KMS-11 (cell line): ENCODE measurements at regions not wholly inside any gene's neighbourhood (a gene's known extent, or its start where the extent isn't known, plus 50 kb on each side); places are given as distances from the start of the nearest gene placed in this dataset.

Experiments
- H2AFZ ChIP-seq: fragments of 200-600 bp; sonication (generic); 2 replicates; pipeline ENCODE4 v1.6.1; 2016; ENCODE audit warnings: antibody characterized with exemption, mixed run types, low read depth
- H3K27ac ChIP-seq: fragments of 200-600 bp; sonication (generic); 2 replicates; pipeline ENCODE4 v1.6.1; 2016; ENCODE audit warnings: mild to moderate bottlenecking, mixed run types
- H3K27me3 ChIP-seq: fragments of 200-600 bp; sonication (generic); 2 replicates; pipeline ENCODE4 v1.6.1; 2017; ENCODE audit warnings: mild to moderate bottlenecking, low read depth, mixed run types, moderate library complexity; ENCODE audit not compliant: insufficient read depth
- H3K36me3 ChIP-seq: fragments of 200-600 bp; sonication (generic); 2 replicates; pipeline ENCODE4 v1.6.1; 2017; ENCODE audit warnings: mild to moderate bottlenecking, mixed run types; ENCODE audit not compliant: insufficient read depth
- H3K4me1 ChIP-seq: fragments of 200-600 bp; sonication (generic); 2 replicates; pipeline ENCODE4 v1.6.1; 2016; ENCODE audit warnings: mild to moderate bottlenecking, low read depth, mixed run types; ENCODE audit not compliant: poor library complexity, severe bottlenecking
- H3K4me2 ChIP-seq: fragments of 200-600 bp; sonication (generic); 2 replicates; pipeline ENCODE4 v1.7.0; 2016; ENCODE audit warnings: mild to moderate bottlenecking, mixed run types
- H3K4me3 ChIP-seq: fragments of 200-600 bp; sonication (generic); IDR thresholded peaks from 2 replicates; pipeline ENCODE4 v1.6.1; 2017; ENCODE audit warnings: low read depth, low read length, mixed read lengths; ENCODE audit not compliant: insufficient read depth
- H3K79me2 ChIP-seq: fragments of 200-600 bp; sonication (generic); 2 replicates; pipeline ENCODE4 v1.6.1; 2016; ENCODE audit warnings: low read depth, mixed run types; ENCODE audit not compliant: insufficient read depth
- H3K9ac ChIP-seq: fragments of 200-600 bp; sonication (generic); 2 replicates; pipeline ENCODE4 v1.6.1; 2016; ENCODE audit warnings: mild to moderate bottlenecking, mixed run types
- H4K20me1 ChIP-seq: fragments of 200-600 bp; sonication (generic); 2 replicates; pipeline ENCODE4 v1.6.1; 2016; ENCODE audit warnings: mild to moderate bottlenecking, mixed run types; ENCODE audit not compliant: insufficient read depth
- CTCF ChIP-seq: fragments of 200-600 bp; sonication (generic); conservative IDR thresholded peaks from 2 replicates; pipeline ENCODE4 v1.6.1; 2017; ENCODE audit warnings: low read depth, mild to moderate bottlenecking, antibody characterized with exemption, low read length, moderate library complexity, mixed read lengths

- H2AFZ ChIP-seq: no peak overlapping the region
- H3K4me2 ChIP-seq: no peak overlapping the region
- no peak for TF ChIP-seq CTCF
- H4K20me1 ChIP-seq: no peaks in the 10 kb centered on the region
- H3K27ac ChIP-seq: no peak overlapping the region
- H3K4me1 ChIP-seq: no peaks in the 10 kb centered on the region
- H3K4me3 ChIP-seq: no peak overlapping the region
- no peaks in the 10 kb centered on the region for H3K27me3 ChIP-seq
- no peaks in the 10 kb centered on the region for H3K79me2 ChIP-seq
- H3K36me3 ChIP-seq: no peaks in the 10 kb centered on the region
- no peak overlapping the region for H3K9ac ChIP-seq
These were observed 62.9 kb downstream of the ACKR3 start for GRCh38 chr2:236632295-236633218.

- Histone ChIP-seq H3K27me3 (no peaks in the 10 kb centered on the region), H2AFZ (no peak overlapping the region), H3K79me2 (no peaks in the 10 kb centered on the region), H3K4me1 (no peaks in the 10 kb centered on the region), H4K20me1 (no peaks in the 10 kb centered on the region), H3K4me2 (no peak overlapping the region), H3K27ac (no peak overlapping the region), H3K9ac (no peak overlapping the region), H3K36me3 (no peaks in the 10 kb centered on the region), H3K4me3 (no peak overlapping the region)
- TF ChIP-seq CTCF: no peak
These were observed 63.6 kb downstream of the ACKR3 start for GRCh38 chr2:236633219-236633570.

- Histone ChIP-seq H4K20me1 (no peaks in the 10 kb centered on the region), H3K36me3 (no peaks in the 10 kb centered on the region), H3K27me3 (no peaks in the 10 kb centered on the region), H3K4me1 (no peaks in the 10 kb centered on the region), H3K4me2 (no peak overlapping the region), H2AFZ (no peak overlapping the region), H3K4me3 (no peak overlapping the region), H3K9ac (no peak overlapping the region), H3K79me2 (no peaks in the 10 kb centered on the region), H3K27ac (no peak overlapping the region)
- TF ChIP-seq CTCF: no peak
These were observed 64.3 kb downstream of the ACKR3 start for GRCh38 chr2:236633775-236634560.

- Histone ChIP-seq H4K20me1 (no peaks in the 10 kb centered on the region), H3K79me2 (no peaks in the 10 kb centered on the region), H3K9ac (no peak overlapping the region), H3K4me2 (no peak overlapping the region), H3K4me1 (no peaks in the 10 kb centered on the region), H3K36me3 (no peaks in the 10 kb centered on the region), H3K4me3 (no peak overlapping the region), H2AFZ (no peak overlapping the region), H3K27ac (no peak overlapping the region), H3K27me3 (no peaks in the 10 kb centered on the region)
- TF ChIP-seq CTCF: no peak
These were observed 66.6 kb downstream of the ACKR3 start for GRCh38 chr2:236636261-236636660.
